HCT116 (cell line): ENCODE measurements at regions not wholly inside any gene's neighbourhood (a gene's known extent, or its start where the extent isn't known, plus 50 kb on each side); places are given as distances from the start of the nearest gene placed in this dataset.

Source experiments
- ATAC-seq: fragments of 200-7000 bp; cut with Tn5 transposase; 2 replicates; pipeline ENCODE4 v1.9.1; 2020; ENCODE audit warnings: mild to moderate bottlenecking, moderate library complexity
- BruUV-seq: library from RNA; stranded (reverse); fragments of 400-500 nt; replicated peaks from 2 replicates; lab custom pipeline; 2021; lab: Mats Ljungman, UMichigan
- CTCF ChIA-PET: fragments of 300-600 bp; sonication (Branson Sonifier 250); formaldehyde crosslinking; loops from one replicate; lab custom pipeline; 2021; ENCODE audit warnings: antibody characterized with exemption; lab: Charles Lee
- POLR2A ChIA-PET: fragments of 300-600, 350-600 bp; sonication (Branson Sonifier 250); formaldehyde crosslinking; loops from one replicate; lab custom pipeline; 2021; ENCODE audit warnings: antibody characterized with exemption; lab: Charles Lee
- RAD21 ChIA-PET, 2 experiments: fragments of 300-600 bp; sonication (Branson Sonifier 250); formaldehyde crosslinking; loops; one replicate each; lab custom pipeline; 2023; ENCODE audit warnings: low total read pairs in 2 of 2; ENCODE audit not compliant: uncharacterized antibody in 2 of 2, unreplicated experiment in 2 of 2, low non-redundant PET in 1 of 2; lab: Charles Lee
- DNase-seq: peaks from one replicate; pipeline ENCODE4 v3.0.0-alpha.2; 2010; ENCODE audit warnings: low read depth, low spot score
- H2AFZ ChIP-seq: fragments of 200-600 bp; shearing (Covaris generic), sonication (generic); 2 replicates; pipeline ENCODE4 v1.6.1; 2017; ENCODE audit warnings: low read depth, mixed run types, mixed read lengths, antibody characterized with exemption, low read length; ENCODE audit not compliant: poor library complexity, severe bottlenecking
- H3K27ac ChIP-seq: 2 replicates; pipeline ENCODE4 v1.5.1; 2012; ENCODE audit warnings: low read depth, low read length
- H3K27me3 ChIP-seq: fragments of 200-600 bp; sonication (generic); 2 replicates; pipeline ENCODE4 v1.6.1; 2016; ENCODE audit warnings: mixed run types, low read length, mixed read lengths; ENCODE audit not compliant: insufficient read depth
- H3K36me3 ChIP-seq, 2 experiments: fragments of 200-500 bp in 1 of 2; fragments of 200-600 bp in 1 of 2; sonication (Bioruptor generic) in 1 of 2; sonication (generic) in 1 of 2; 2 replicates each; pipeline versions ENCODE4 v1.5.1 to v1.6.1; 2014 to 2016; ENCODE audit warnings: low read length in 2 of 2, inconsistent platforms in 1 of 2, mixed read lengths in 1 of 2, mixed run types in 1 of 2; ENCODE audit not compliant: insufficient read depth in 2 of 2, control insufficient read depth in 1 of 2
- H3K4me1 ChIP-seq, 2 experiments: fragments of 200-600 bp in 1 of 2; sonication (generic) in 1 of 2; 2 replicates each; pipeline versions ENCODE4 v1.5.1 to v1.6.1; 2012 to 2017; ENCODE audit warnings: low read length in 2 of 2, inconsistent platforms in 1 of 2, mild to moderate bottlenecking in 1 of 2, mixed read lengths in 1 of 2, mixed run types in 1 of 2, moderate library complexity in 1 of 2; ENCODE audit not compliant: insufficient read depth in 2 of 2, control insufficient read depth in 1 of 2
- H3K4me2 ChIP-seq: fragments of 200-600 bp; sonication (generic); 2 replicates; pipeline ENCODE4 v1.6.1; 2017; ENCODE audit warnings: mixed run types, low read length, mixed read lengths
- H3K4me3 ChIP-seq, 2 experiments: fragments of 200-600 bp in 1 of 2; sonication (generic) in 1 of 2; replicated peaks in 1 of 2; 2 replicates each; pipeline ENCODE4 v1.5.1; 2011 to 2016; ENCODE audit warnings: low read length in 2 of 2, control low read depth in 1 of 2, low read depth in 1 of 2, mild to moderate bottlenecking in 1 of 2, mixed read lengths in 1 of 2, mixed run types in 1 of 2
- H3K79me2 ChIP-seq: fragments of 200-600 bp; sonication (generic); 2 replicates; pipeline ENCODE4 v1.6.1; 2017; ENCODE audit warnings: mild to moderate bottlenecking, mixed run types, low read length, moderate library complexity, mixed read lengths; ENCODE audit not compliant: insufficient read depth
- H3K9ac ChIP-seq: fragments of 200-600 bp; sonication (generic); 2 replicates; pipeline ENCODE4 v1.6.1; 2016; ENCODE audit warnings: low read length, mixed read lengths
- H3K9me2 ChIP-seq: fragments of 200-600 bp; sonication (generic), shearing (Covaris generic); 2 replicates; pipeline ENCODE4 v1.6.1; 2017; ENCODE audit warnings: mixed run types, mild to moderate bottlenecking, moderate library complexity; ENCODE audit not compliant: insufficient read depth
- H3K9me3 ChIP-seq, 2 experiments: fragments of 200-500 bp in 1 of 2; fragments of 200-600 bp in 1 of 2; sonication (Bioruptor generic) in 1 of 2; sonication (generic) in 1 of 2; 2 replicates each; pipeline ENCODE4 v1.6.1; 2014 to 2017; ENCODE audit warnings: low read length in 2 of 2, mixed read lengths in 2 of 2, inconsistent platforms in 1 of 2, low read depth in 1 of 2, mild to moderate bottlenecking in 1 of 2, mixed run types in 1 of 2, moderate library complexity in 1 of 2; ENCODE audit not compliant: control insufficient read depth in 1 of 2, insufficient read depth in 1 of 2
- H4K20me1 ChIP-seq: fragments of 200-600 bp; sonication (generic), shearing (Covaris generic); 2 replicates; pipeline ENCODE4 v1.6.1; 2017; ENCODE audit warnings: mixed run types, mild to moderate bottlenecking, moderate library complexity; ENCODE audit not compliant: insufficient read depth
- CEBPB ChIP-seq: IDR thresholded peaks from 2 replicates; pipeline ENCODE4 v1.6.1; 2012; ENCODE audit warnings: low read depth
- ELF1 ChIP-seq: IDR thresholded peaks from 2 replicates; pipeline ENCODE4 v1.6.1; 2012; ENCODE audit warnings: low read depth, borderline replicate concordance
- EZH2 ChIP-seq: fragments of 200-600 bp; sonication (generic); IDR thresholded peaks from 2 replicates; pipeline ENCODE4 v1.6.1; 2017; ENCODE audit warnings: antibody characterized with exemption, mixed run types
- FOSL1 ChIP-seq: IDR thresholded peaks from 2 replicates; pipeline ENCODE4 v1.6.1; 2012; ENCODE audit warnings: low read depth
- JUND ChIP-seq: IDR thresholded peaks from 2 replicates; pipeline ENCODE4 v1.6.1; 2012
- POLR2A ChIP-seq: IDR thresholded peaks from 2 replicates; pipeline ENCODE4 v1.7.0; 2011; ENCODE audit warnings: borderline replicate concordance; ENCODE audit not compliant: insufficient read depth, insufficient read length; ENCODE audit errors: extremely low read depth
- RAD21 ChIP-seq: IDR thresholded peaks from 2 replicates; pipeline ENCODE4 v1.6.1; 2012; ENCODE audit warnings: low read depth, mild to moderate bottlenecking
- SIN3A ChIP-seq: IDR thresholded peaks from 2 replicates; pipeline ENCODE4 v1.6.1; 2012; ENCODE audit warnings: low read depth
- SP1 ChIP-seq: IDR thresholded peaks from 2 replicates; pipeline ENCODE4 v1.6.1; 2012; ENCODE audit warnings: low read depth
- SRF ChIP-seq: IDR thresholded peaks from 2 replicates; pipeline ENCODE4 v1.6.1; 2012; ENCODE audit warnings: low read depth
- YY1 ChIP-seq: IDR thresholded peaks from 2 replicates; pipeline ENCODE4 v1.6.1; 2011; ENCODE audit warnings: low read length, low read depth, moderate library complexity, mild to moderate bottlenecking; ENCODE audit not compliant: insufficient replicate concordance; ENCODE audit errors: extremely low read depth
- ZFX ChIP-seq: fragments of 450-650 bp; IDR thresholded peaks from 2 replicates; pipeline ENCODE4 v1.6.1; 2017
- ZNF274 ChIP-seq: fragments of 200-500 bp; sonication (Bioruptor generic); IDR thresholded peaks from 2 replicates; pipeline ENCODE4 v1.6.1; 2014; ENCODE audit warnings: mild to moderate bottlenecking, low read depth, low read length, inconsistent platforms
- intact Hi-C: fragments of 100-400 bp; cut with micrococcal nuclease; formaldehyde crosslinking; loops from 2 replicates; pipeline ENCODE4 v1.10.0; 2022
- TF ChIP-seq, protein P1 (sequence below), 3 experiments: fragments of 200-600 bp in 1 of 3; sonication (generic) in 1 of 3; IDR thresholded peaks in 2 of 3; conservative IDR thresholded peaks in 1 of 3; 2 replicates each; pipeline ENCODE4 v1.5.1; 2012 to 2017; ENCODE audit warnings: low read depth in 2 of 3, low read length in 2 of 3, antibody characterized with exemption in 1 of 3, borderline replicate concordance in 1 of 3, control low read depth in 1 of 3, mild to moderate bottlenecking in 1 of 3, mixed read lengths in 1 of 3, mixed run types in 1 of 3, moderate library complexity in 1 of 3; ENCODE audit not compliant: insufficient read depth in 1 of 3
- TF ChIP-seq, protein P2 (sequence below): IDR thresholded peaks from 2 replicates; pipeline ENCODE4 v1.6.1; 2012
- TF ChIP-seq, protein P3 (sequence below): IDR thresholded peaks from 2 replicates; pipeline ENCODE4 v1.6.1; 2012

DNA sequence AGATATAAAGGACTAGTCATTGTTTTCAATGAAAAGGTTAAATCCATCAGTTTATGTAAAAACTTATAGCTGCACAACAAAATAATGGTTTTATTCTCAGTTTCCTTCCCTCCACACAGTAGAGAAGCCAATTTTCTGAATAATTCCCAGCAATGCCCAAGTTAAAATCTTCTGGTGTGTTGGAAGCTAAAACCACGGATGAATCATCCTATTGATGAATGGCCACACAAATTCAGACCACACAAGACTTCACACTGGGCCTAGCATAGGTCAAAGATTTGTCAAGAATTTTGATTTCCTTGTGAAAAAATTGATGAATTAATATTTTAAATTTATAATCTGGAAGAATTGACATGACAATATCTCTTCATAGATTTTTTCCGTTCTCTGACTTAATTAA lies 617.6 kb downstream of the INHBA start:
- BruUV-seq = no TSS peak
- RAD21 ChIA-PET = no interaction called here

DNA sequence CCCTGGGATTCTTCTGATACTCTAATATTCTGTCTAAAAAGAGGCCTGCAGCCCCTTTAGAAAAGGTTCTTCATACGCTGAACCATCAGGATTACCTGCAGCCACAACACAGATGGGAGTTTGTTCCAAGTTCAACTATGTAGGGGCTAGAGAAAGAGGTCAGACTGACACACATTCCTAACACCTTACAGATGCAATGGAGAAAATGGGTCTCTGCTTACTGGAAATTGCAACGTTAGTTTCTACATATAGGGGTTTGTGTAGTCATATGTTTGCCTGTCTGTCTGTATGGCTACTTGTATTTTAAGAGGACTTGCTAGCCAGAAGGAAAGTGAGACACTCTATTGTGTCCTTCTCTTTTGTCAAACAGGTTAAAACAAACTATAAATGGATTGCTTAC lies 618.5 kb downstream of the INHBA start:
- Histone ChIP-seq H3K4me2 (no peak overlapping the region), H3K9me3 (peaks cover 0 to 3% of the 10 kb centered on the region in 2 experiments; a peak in 1 of 4 replicates), H3K27ac (no peak overlapping the region), H3K4me3 (no peak overlapping the region), H3K36me3 (no peaks in the 10 kb centered on the region), H2AFZ (no peak overlapping the region), H3K9me2 (no peaks in the 10 kb centered on the region), H3K79me2 (no peaks in the 10 kb centered on the region), H3K27me3 (no peaks in the 10 kb centered on the region), H3K9ac (no peak overlapping the region), H4K20me1 (no peaks in the 10 kb centered on the region), H3K4me1 (no peaks in the 10 kb centered on the region)
- DNase-seq = no peak
- no peak for ATAC-seq
- intact Hi-C loops = no loop called here
- CTCF ChIA-PET = no interaction called here
- RAD21 ChIA-PET = no interaction called here
- TF ChIP-seq FOSL1 (no peak), SRF (no peak), SP1 (no peak), JUND (no peak), SIN3A (no peak), EZH2 (no peak), ELF1 (no peak), ZNF274 (no peak), RAD21 (no peak), CEBPB (no peak), ZFX (no peak), YY1 (no peak)
- TF ChIP-seq, protein P1, sequence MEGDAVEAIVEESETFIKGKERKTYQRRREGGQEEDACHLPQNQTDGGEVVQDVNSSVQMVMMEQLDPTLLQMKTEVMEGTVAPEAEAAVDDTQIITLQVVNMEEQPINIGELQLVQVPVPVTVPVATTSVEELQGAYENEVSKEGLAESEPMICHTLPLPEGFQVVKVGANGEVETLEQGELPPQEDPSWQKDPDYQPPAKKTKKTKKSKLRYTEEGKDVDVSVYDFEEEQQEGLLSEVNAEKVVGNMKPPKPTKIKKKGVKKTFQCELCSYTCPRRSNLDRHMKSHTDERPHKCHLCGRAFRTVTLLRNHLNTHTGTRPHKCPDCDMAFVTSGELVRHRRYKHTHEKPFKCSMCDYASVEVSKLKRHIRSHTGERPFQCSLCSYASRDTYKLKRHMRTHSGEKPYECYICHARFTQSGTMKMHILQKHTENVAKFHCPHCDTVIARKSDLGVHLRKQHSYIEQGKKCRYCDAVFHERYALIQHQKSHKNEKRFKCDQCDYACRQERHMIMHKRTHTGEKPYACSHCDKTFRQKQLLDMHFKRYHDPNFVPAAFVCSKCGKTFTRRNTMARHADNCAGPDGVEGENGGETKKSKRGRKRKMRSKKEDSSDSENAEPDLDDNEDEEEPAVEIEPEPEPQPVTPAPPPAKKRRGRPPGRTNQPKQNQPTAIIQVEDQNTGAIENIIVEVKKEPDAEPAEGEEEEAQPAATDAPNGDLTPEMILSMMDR (IDR thresholded peaks at IDR 0.05 in 2 of 3, conservative IDR thresholded peaks at IDR 0.05 in 1 of 3; ENCODE audit: borderline replicate concordance in 1 of 3, insufficient read depth in 1 of 3, low read depth in 2 of 3, low read length in 2 of 3) = no peak
- TF ChIP-seq, protein P2, sequence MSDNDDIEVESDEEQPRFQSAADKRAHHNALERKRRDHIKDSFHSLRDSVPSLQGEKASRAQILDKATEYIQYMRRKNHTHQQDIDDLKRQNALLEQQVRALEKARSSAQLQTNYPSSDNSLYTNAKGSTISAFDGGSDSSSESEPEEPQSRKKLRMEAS = no peak
- TF ChIP-seq, protein P3, sequence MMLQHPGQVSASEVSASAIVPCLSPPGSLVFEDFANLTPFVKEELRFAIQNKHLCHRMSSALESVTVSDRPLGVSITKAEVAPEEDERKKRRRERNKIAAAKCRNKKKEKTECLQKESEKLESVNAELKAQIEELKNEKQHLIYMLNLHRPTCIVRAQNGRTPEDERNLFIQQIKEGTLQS = no peak
- no TSS peak for BruUV-seq
- POLR2A ChIA-PET = no interaction called here

More for the DNA sequence above, 617.6 kb downstream of the INHBA start:
- Histone ChIP-seq H3K79me2 (no peaks in the 10 kb centered on the region), H4K20me1 (no peaks in the 10 kb centered on the region), H3K9me3 (peaks cover 0 to 3% of the 10 kb centered on the region in 2 experiments; a peak in 1 of 4 replicates), H3K4me2 (no peak overlapping the region), H2AFZ (no peak overlapping the region), H3K9me2 (no peaks in the 10 kb centered on the region), H3K36me3 (no peaks in the 10 kb centered on the region), H3K27ac (no peak overlapping the region), H3K4me3 (no peak overlapping the region), H3K27me3 (no peaks in the 10 kb centered on the region), H3K9ac (no peak overlapping the region), H3K4me1 (no peaks in the 10 kb centered on the region)
- no peak for TF ChIP-seq POLR2A
- TF ChIP-seq FOSL1 = peak; percentile 20; the same call in 1 of the 2 replicates
- no peak for ATAC-seq
- POLR2A ChIA-PET = no interaction called here
- intact Hi-C loops = no loop called here
- DNase-seq = no peak
- CTCF ChIA-PET = no interaction called here
